Prostate gland (tissue), 2 donors: ENCODE measurements at regions not wholly inside any gene's neighbourhood (a gene's known extent, or its start where the extent isn't known, plus 50 kb on each side); places are given as distances from the start of the nearest gene placed in this dataset.
"Not testable (repeated sequence)": the region's sequence is repeated elsewhere in the genome, so short reads cannot be mapped to it uniquely, and the experiment has no call there.

Experiments used
- DNase-seq: peaks from one replicate; pipeline ENCODE4 v3.0.0-alpha.2; 2019; ENCODE audit warnings: low spot score
- H3K27ac ChIP-seq, 2 donors: fragments of 200-600 bp; sonication (generic); 2 replicates each; pipeline ENCODE4 v1.5.1; 2017 to 2019
- H3K27me3 ChIP-seq: fragments of 200-600 bp; sonication (generic); replicated peaks from 2 replicates; pipeline ENCODE4 v1.5.1; 2019; ENCODE audit not compliant: insufficient read depth
- H3K36me3 ChIP-seq, 2 donors: fragments of 200-600 bp; sonication (generic); 1 replicate in 1 of 2; 2 replicates in 1 of 2; pipeline versions ENCODE4 v1.5.1 to v1.8.1; 2017 to 2019
- H3K4me1 ChIP-seq: fragments of 200-600 bp; sonication (generic); replicated peaks from 2 replicates; pipeline ENCODE4 v1.5.1; 2019
- H3K4me3 ChIP-seq, 2 donors: fragments of 200-600 bp; sonication (generic); 2 replicates each; pipeline ENCODE4 v1.5.1; 2017 to 2019
- H3K9me3 ChIP-seq: fragments of 200-600 bp; sonication (generic); 2 replicates; pipeline ENCODE4 v1.5.1; 2017
- POLR2A ChIP-seq: fragments of 450-650 bp; IDR thresholded peaks from one replicate; pipeline ENCODE4 v1.6.1; 2016; ENCODE audit warnings: antibody characterized with exemption, mild to moderate bottlenecking
- POLR2AphosphoS5 ChIP-seq: sonication (generic); formaldehyde crosslinking; IDR thresholded peaks from one replicate; pipeline ENCODE4 v1.6.1; 2017; ENCODE audit warnings: antibody characterized with exemption
- WGBS: methylation state at CpG from one replicate; pipeline ENCODE4 v1.1.5; 2018; 5-methylcytosine and 5-hydroxymethylcytosine counted together
- intact Hi-C: fragments of 100-400 bp; cut with DNase I; formaldehyde crosslinking; loops from one replicate; pipeline ENCODE4 v1.14.2; 2022
- TF ChIP-seq, protein P1 (sequence below), 4 experiments: fragments of 200-600 bp in 2 of 4; fragments of 450-650 bp in 2 of 4; sonication (generic) in 2 of 4; IDR thresholded peaks; 1 replicate in 3 of 4; 2 replicates in 1 of 4; pipeline ENCODE4 v1.5.1; 2016 to 2019; ENCODE audit warnings: antibody characterized with exemption in 4 of 4, mild to moderate bottlenecking in 2 of 4, moderate library complexity in 2 of 4

DNA sequence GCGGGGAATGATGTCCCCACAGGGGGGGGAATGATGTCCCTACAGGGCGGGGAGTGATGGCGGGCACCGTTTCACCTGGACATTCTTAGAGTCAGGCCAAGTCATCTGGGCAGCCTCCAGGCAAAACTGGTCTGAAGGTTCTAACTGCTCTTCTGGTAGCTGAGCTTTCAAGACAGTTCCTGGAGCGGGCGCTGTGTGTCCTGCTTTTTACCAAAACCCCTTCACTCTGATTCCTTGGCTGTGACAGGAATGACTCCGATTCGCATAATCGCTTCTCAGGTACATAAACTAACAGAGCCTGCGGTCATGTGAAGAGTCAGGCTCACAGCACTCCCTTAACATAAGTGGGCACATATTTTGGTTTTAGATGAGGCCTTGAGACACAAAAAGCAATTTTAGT lies 836.0 kb downstream of the TRIML1 start:
- 93% methylated on average over 9 of the region's 10 CpGs for WGBS
- H3K4me3 ChIP-seq, result no peak overlapping the region
- no peak overlapping the region for H3K27ac ChIP-seq
- H3K9me3 ChIP-seq, result no peaks in the 10 kb centered on the region
- DNase-seq, result no peak
- no peaks in the 10 kb centered on the region for H3K36me3 ChIP-seq
- H3K27me3 ChIP-seq, result no peaks in the 10 kb centered on the region
- TF ChIP-seq POLR2AphosphoS5, result no peak
- TF ChIP-seq, protein P1, sequence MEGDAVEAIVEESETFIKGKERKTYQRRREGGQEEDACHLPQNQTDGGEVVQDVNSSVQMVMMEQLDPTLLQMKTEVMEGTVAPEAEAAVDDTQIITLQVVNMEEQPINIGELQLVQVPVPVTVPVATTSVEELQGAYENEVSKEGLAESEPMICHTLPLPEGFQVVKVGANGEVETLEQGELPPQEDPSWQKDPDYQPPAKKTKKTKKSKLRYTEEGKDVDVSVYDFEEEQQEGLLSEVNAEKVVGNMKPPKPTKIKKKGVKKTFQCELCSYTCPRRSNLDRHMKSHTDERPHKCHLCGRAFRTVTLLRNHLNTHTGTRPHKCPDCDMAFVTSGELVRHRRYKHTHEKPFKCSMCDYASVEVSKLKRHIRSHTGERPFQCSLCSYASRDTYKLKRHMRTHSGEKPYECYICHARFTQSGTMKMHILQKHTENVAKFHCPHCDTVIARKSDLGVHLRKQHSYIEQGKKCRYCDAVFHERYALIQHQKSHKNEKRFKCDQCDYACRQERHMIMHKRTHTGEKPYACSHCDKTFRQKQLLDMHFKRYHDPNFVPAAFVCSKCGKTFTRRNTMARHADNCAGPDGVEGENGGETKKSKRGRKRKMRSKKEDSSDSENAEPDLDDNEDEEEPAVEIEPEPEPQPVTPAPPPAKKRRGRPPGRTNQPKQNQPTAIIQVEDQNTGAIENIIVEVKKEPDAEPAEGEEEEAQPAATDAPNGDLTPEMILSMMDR (IDR thresholded peaks at IDR 0.05), result no peak
- TF ChIP-seq POLR2A, result no peak
- peaks cover 8% of the 10 kb centered on the region for H3K4me1 ChIP-seq
- intact Hi-C loops, result no loop called here

DNA sequence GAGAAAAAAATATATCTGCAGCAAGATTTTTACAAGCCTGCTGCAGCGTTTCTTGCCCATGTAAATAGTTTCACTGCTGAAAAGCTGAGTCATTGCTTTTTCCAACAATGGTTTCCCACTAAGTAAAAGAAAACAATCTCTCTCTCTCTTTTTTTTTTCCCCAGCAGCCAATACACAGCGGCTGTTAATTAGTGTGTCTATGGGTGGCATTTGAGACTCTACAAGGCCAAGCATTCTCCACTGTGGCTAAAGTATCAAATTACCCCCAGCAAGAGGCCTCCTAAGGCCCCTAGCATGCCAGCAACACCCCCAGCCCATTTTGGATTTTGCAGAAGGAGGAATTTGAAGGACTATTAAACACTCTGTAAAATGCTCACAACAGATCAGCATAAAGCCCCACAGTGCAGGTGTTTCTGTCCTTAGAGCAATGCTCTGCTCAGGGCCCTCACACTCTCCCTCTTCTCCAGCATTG lies 837.4 kb downstream of the TRIML1 start:
- no peak overlapping the region for H3K4me3 ChIP-seq
- H3K27ac ChIP-seq, result no peak overlapping the region
- intact Hi-C loops, result no loop called here
- 7% methylated on average over 2 of the region's 2 CpGs for WGBS
- no peaks in the 10 kb centered on the region for H3K36me3 ChIP-seq
- no peaks in the 10 kb centered on the region for H3K27me3 ChIP-seq
- no peak for TF ChIP-seq POLR2A
- TF ChIP-seq, protein P1 (IDR thresholded peaks at IDR 0.05), result no peak
- TF ChIP-seq POLR2AphosphoS5, result peak; percentile 67
- peaks cover 8% of the 10 kb centered on the region for H3K4me1 ChIP-seq
- peak; percentile 26 for DNase-seq
- no peaks in the 10 kb centered on the region for H3K9me3 ChIP-seq

DNA sequence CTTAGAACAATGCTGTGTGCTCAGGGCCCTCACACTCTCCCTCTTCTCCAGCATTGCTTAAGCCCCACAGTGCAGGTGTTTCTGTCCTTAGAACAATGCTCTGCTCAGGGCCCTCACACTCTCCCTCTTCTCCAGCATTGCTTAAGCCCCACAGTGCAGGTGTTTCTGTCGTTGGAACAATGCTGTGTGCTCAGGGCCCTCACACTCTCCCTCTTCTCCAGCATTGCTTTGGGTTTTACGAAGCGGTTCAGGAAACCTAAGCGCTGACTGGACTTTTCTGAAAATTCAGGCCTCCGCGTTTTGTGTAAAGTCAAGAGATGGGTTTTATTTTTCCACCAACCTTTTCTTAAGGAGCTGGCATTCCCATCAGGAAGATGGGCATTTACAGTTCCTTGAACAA lies 838.0 kb downstream of the TRIML1 start:
- intact Hi-C loops, H3K27ac ChIP-seq, H3K27me3 ChIP-seq, H3K9me3 ChIP-seq, DNase-seq, H3K36me3 ChIP-seq, H3K4me3 ChIP-seq, H3K4me1 ChIP-seq: not testable (repeated sequence)
- WGBS, result 79% methylated on average over 6 of the region's 6 CpGs

DNA sequence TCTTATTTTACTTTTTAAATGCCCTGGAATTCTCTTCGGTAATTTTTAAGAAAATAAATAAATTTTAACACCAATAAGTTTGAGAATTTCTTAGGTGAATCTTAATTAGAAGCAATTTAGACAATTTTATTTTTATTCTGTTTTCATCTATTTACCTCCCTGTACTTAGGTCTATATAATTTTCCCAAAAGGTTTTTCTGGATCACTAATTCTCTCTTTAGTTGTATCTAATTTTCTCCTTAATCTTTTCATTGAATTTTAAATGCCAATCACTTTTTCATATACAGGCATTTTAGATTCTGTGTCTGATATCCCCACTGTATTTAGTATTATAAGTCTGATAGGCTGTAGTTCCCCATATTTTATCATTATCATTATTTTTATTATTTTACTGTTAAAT lies 845.3 kb downstream of the TRIML1 start:
- 90% methylated on average over 1 of the region's 1 CpG for WGBS
- intact Hi-C loops, result no loop called here
- no peak overlapping the region for H3K27ac ChIP-seq
- H3K36me3 ChIP-seq, result no peaks in the 10 kb centered on the region
- no peak for DNase-seq
- TF ChIP-seq POLR2A, result no peak
- TF ChIP-seq, protein P1 (IDR thresholded peaks at IDR 0.05), result no peak
- TF ChIP-seq POLR2AphosphoS5, result no peak
- H3K4me3 ChIP-seq, result no peak overlapping the region
- H3K9me3 ChIP-seq, result no peaks in the 10 kb centered on the region
- H3K27me3 ChIP-seq, result no peaks in the 10 kb centered on the region
- no peaks in the 10 kb centered on the region for H3K4me1 ChIP-seq

DNA sequence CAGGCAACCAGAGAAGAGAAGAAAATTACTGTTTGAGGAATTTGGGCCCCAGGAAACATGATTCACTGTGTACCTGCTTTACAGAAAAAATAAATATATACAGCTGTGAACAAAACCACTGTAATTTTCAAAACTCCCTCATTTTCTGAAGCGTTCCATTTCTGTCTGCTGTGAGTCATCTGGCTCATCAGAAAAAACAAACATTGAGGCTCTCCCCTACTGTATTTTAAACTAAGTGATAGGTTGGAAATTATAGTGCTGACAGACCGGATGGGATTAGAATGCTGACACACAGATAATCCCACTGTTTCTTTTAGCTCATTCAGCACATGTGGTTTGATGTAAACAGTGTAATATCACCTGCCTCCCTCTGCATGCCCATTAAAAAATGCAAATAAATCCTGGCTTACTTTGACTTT lies 847.0 kb downstream of the TRIML1 start:
- Histone ChIP-seq H3K9me3 (no peaks in the 10 kb centered on the region), H3K27ac (no peak overlapping the region), H3K4me1 (no peaks in the 10 kb centered on the region), H3K27me3 (no peaks in the 10 kb centered on the region), H3K36me3 (no peaks in the 10 kb centered on the region), H3K4me3 (no peak overlapping the region)
- 25% methylated on average over 2 of the region's 2 CpGs for WGBS
- DNase-seq, result no peak
- TF ChIP-seq POLR2AphosphoS5 (no peak), POLR2A (no peak)
- TF ChIP-seq, protein P1 (IDR thresholded peaks at IDR 0.05), result no peak
- intact Hi-C loops, result no loop called here
